Vagina (tissue), 2 donors: ENCODE measurements at regions not wholly inside any gene's neighbourhood (a gene's known extent, or its start where the extent isn't known, plus 50 kb on each side); places are given as distances from the start of the nearest gene placed in this dataset.

Source experiments
- DNase-seq, 2 donors: peaks; one replicate each; pipeline ENCODE4 v3.0.0-alpha.2; 2017; ENCODE audit errors: extremely low spot score in 2 of 2
- H3K27ac ChIP-seq: fragments of 200-600 bp; sonication (generic); one replicate; pipeline ENCODE4 v1.5.1; 2019
- H3K27me3 ChIP-seq: fragments of 200-600 bp; sonication (generic); one replicate; pipeline ENCODE4 v1.5.1; 2019
- H3K36me3 ChIP-seq, 2 donors: fragments of 200-600 bp; sonication (generic); one replicate each; pipeline ENCODE4 v1.5.1; 2017 to 2019
- H3K4me1 ChIP-seq: fragments of 200-600 bp; sonication (generic); one replicate; pipeline ENCODE4 v1.5.1; 2019
- H3K4me3 ChIP-seq, 2 donors: fragments of 200-600 bp; sonication (generic); 1 replicate in 1 of 2; 2 replicates in 1 of 2; pipeline ENCODE4 v1.5.1; 2016 to 2019
- H3K9me3 ChIP-seq: fragments of 200-600 bp; sonication (generic); one replicate; pipeline ENCODE4 v1.5.1; 2019
- CTCF ChIP-seq, 3 experiments: fragments of 450-650 bp in 2 of 3; fragments of 200-600 bp in 1 of 3; sonication (generic) in 1 of 3; IDR thresholded peaks; one replicate each; pipeline ENCODE4 v1.5.1; 2017 to 2019; ENCODE audit warnings: antibody characterized with exemption in 3 of 3, mild to moderate bottlenecking in 2 of 3, moderate library complexity in 2 of 3
- POLR2A ChIP-seq, 2 donors: fragments of 450-650 bp; IDR thresholded peaks; one replicate each; pipeline ENCODE4 v1.6.1; 2017; ENCODE audit warnings: antibody characterized with exemption in 2 of 2, mild to moderate bottlenecking in 2 of 2, moderate library complexity in 2 of 2
- POLR2AphosphoS5 ChIP-seq, 2 donors: sonication (generic); formaldehyde crosslinking; IDR thresholded peaks; one replicate each; pipeline ENCODE4 v1.9.0; 2017; ENCODE audit warnings: antibody characterized with exemption in 2 of 2, mild to moderate bottlenecking in 2 of 2, low read depth in 1 of 2; ENCODE audit not compliant: insufficient read depth in 1 of 2
- intact Hi-C: fragments of 100-400 bp; cut with DNase I; formaldehyde crosslinking; loops from one replicate; pipeline ENCODE4 v1.15.1; 2023

- no peak for DNase-seq
- H3K4me3 ChIP-seq, result no peak overlapping the region
- no peak overlapping the region for H3K27ac ChIP-seq
- intact Hi-C loops, result no loop called here
- H3K9me3 ChIP-seq, result no peaks in the 10 kb centered on the region
- no peaks in the 10 kb centered on the region for H3K4me1 ChIP-seq
- no peaks in the 10 kb centered on the region for H3K27me3 ChIP-seq
- no peak for TF ChIP-seq CTCF (IDR thresholded peaks at IDR 0.05)
- no peaks in the 10 kb centered on the region for H3K36me3 ChIP-seq
These were observed 841.2 kb upstream of the AUTS2 start for GRCh38 chr7:68756986-68757495.

GRCh38 chr7:68760556-68760955 lies 837.7 kb upstream of the AUTS2 start:
- TF ChIP-seq POLR2AphosphoS5 (IDR thresholded peaks at IDR 0.05; ENCODE audit: insufficient read depth in 1 of 2, low read depth in 1 of 2), result no peak
- no peak for TF ChIP-seq POLR2A (IDR thresholded peaks at IDR 0.05)
- TF ChIP-seq CTCF (IDR thresholded peaks at IDR 0.05), result no peak

GRCh38 chr7:68767462-68767861 lies 830.8 kb upstream of the AUTS2 start:
- H3K27ac ChIP-seq, result no peak overlapping the region
- no peaks in the 10 kb centered on the region for H3K9me3 ChIP-seq
- intact Hi-C loops, result no loop called here
- no peak for DNase-seq
- H3K4me1 ChIP-seq, result no peaks in the 10 kb centered on the region
- no peaks in the 10 kb centered on the region for H3K27me3 ChIP-seq
- no peaks in the 10 kb centered on the region for H3K36me3 ChIP-seq
- no peak for TF ChIP-seq POLR2A (IDR thresholded peaks at IDR 0.05)
- no peak overlapping the region for H3K4me3 ChIP-seq

More at GRCh38 chr7:68760556-68760955, 837.7 kb upstream of the AUTS2 start:
- H3K4me1 ChIP-seq, result no peaks in the 10 kb centered on the region
- H3K9me3 ChIP-seq, result no peaks in the 10 kb centered on the region
- no peak overlapping the region for H3K4me3 ChIP-seq
- intact Hi-C loops, result no loop called here
- no peak overlapping the region for H3K27ac ChIP-seq
- no peaks in the 10 kb centered on the region for H3K36me3 ChIP-seq
- no peaks in the 10 kb centered on the region for H3K27me3 ChIP-seq
- DNase-seq, result no peak

GRCh38 chr7:68770649-68771048 lies 827.6 kb upstream of the AUTS2 start:
- intact Hi-C loops, result no loop called here
- no peak overlapping the region for H3K27ac ChIP-seq
- no peaks in the 10 kb centered on the region for H3K36me3 ChIP-seq
- DNase-seq, result no peak
- TF ChIP-seq CTCF (IDR thresholded peaks at IDR 0.05) (no peak), POLR2AphosphoS5 (IDR thresholded peaks at IDR 0.05; ENCODE audit: insufficient read depth in 1 of 2, low read depth in 1 of 2) (no peak), POLR2A (IDR thresholded peaks at IDR 0.05) (no peak)
- no peaks in the 10 kb centered on the region for H3K4me1 ChIP-seq
- no peaks in the 10 kb centered on the region for H3K27me3 ChIP-seq
- no peaks in the 10 kb centered on the region for H3K9me3 ChIP-seq
- H3K4me3 ChIP-seq, result no peak overlapping the region

- DNase-seq, result no peak
- TF ChIP-seq POLR2AphosphoS5 (IDR thresholded peaks at IDR 0.05; ENCODE audit: insufficient read depth in 1 of 2, low read depth in 1 of 2), result no peak
- H3K36me3 ChIP-seq, result no peaks in the 10 kb centered on the region
- H3K27me3 ChIP-seq, result no peaks in the 10 kb centered on the region
- no peak overlapping the region for H3K4me3 ChIP-seq
- H3K27ac ChIP-seq, result no peak overlapping the region
- H3K4me1 ChIP-seq, result no peaks in the 10 kb centered on the region
- H3K9me3 ChIP-seq, result no peaks in the 10 kb centered on the region
- intact Hi-C loops, result no loop called here
These were observed 821.9 kb upstream of the AUTS2 start for GRCh38 chr7:68776326-68776725.

GRCh38 chr7:68783684-68784083 lies 814.6 kb upstream of the AUTS2 start:
- TF ChIP-seq POLR2AphosphoS5 (IDR thresholded peaks at IDR 0.05; ENCODE audit: insufficient read depth in 1 of 2, low read depth in 1 of 2), result no peak
- TF ChIP-seq POLR2A (IDR thresholded peaks at IDR 0.05), result no peak
- TF ChIP-seq CTCF (IDR thresholded peaks at IDR 0.05), result no peak
- intact Hi-C loops, result no loop called here
- H3K27me3 ChIP-seq, result no peaks in the 10 kb centered on the region

More at GRCh38 chr7:68783684-68784083, 814.6 kb upstream of the AUTS2 start:
- Histone ChIP-seq H3K4me1 (no peaks in the 10 kb centered on the region), H3K9me3 (no peaks in the 10 kb centered on the region), H3K36me3 (no peaks in the 10 kb centered on the region), H3K27ac (no peak overlapping the region), H3K4me3 (no peak overlapping the region)
- no peak for DNase-seq
